ENCODE measurements at regions not wholly inside any gene's neighbourhood (a gene's known extent, or its start where the extent isn't known, plus 50 kb on each side); places are given as distances from the start of the nearest gene placed in this dataset.
"Not testable (repeated sequence)": the region's sequence is repeated elsewhere in the genome, so short reads cannot be mapped to it uniquely, and the experiment has no call there.

- Mint-ChIP-seq H3K36me3 (no peaks in the 10 kb centered on the region), H3K4me1 (peaks cover 8% of the 10 kb centered on the region), H3K9me3 (peaks cover 4% of the 10 kb centered on the region), H3K4me3 (no peak overlapping the region), H3K27ac (no peak overlapping the region)
- DNase-seq (ENCODE audit: low spot score in 2 of 2) (no peak), ATAC-seq (no peak)
Measured at GRCh38 chr2:58377181-58377580, 136.1 kb upstream of the FANCL start.

GRCh38 chr2:58376592-58376991, 135.5 kb upstream of the FANCL start:
- DNase-seq (ENCODE audit: low spot score in 2 of 2) (no peak), ATAC-seq (peak; percentile 80)
- Mint-ChIP-seq H3K4me3 (no peak overlapping the region), H3K36me3 (no peaks in the 10 kb centered on the region), H3K27ac (no peak overlapping the region), H3K9me3 (peaks cover 4% of the 10 kb centered on the region), H3K4me1 (peaks cover 8% of the 10 kb centered on the region)

GRCh38 chr2:58369594-58369993, 128.5 kb upstream of the FANCL start:
- no peak for ATAC-seq
- Mint-ChIP-seq H3K9me3 (no peaks in the 10 kb centered on the region), H3K4me3 (no peak overlapping the region), H3K36me3 (no peaks in the 10 kb centered on the region), H3K27ac (no peak overlapping the region), H3K4me1 (no peaks in the 10 kb centered on the region)
- no peak for DNase-seq (ENCODE audit: low spot score in 2 of 2)

GRCh38 chr2:58364098-58364497, 123.0 kb upstream of the FANCL start:
- Mint-ChIP-seq H3K4me3 (no peak overlapping the region), H3K27ac (no peak overlapping the region), H3K4me1 (no peaks in the 10 kb centered on the region), H3K36me3 (no peaks in the 10 kb centered on the region), H3K9me3 (no peaks in the 10 kb centered on the region)
- DNase-seq (ENCODE audit: low spot score in 2 of 2) (no peak), ATAC-seq (no peak)

DNA sequence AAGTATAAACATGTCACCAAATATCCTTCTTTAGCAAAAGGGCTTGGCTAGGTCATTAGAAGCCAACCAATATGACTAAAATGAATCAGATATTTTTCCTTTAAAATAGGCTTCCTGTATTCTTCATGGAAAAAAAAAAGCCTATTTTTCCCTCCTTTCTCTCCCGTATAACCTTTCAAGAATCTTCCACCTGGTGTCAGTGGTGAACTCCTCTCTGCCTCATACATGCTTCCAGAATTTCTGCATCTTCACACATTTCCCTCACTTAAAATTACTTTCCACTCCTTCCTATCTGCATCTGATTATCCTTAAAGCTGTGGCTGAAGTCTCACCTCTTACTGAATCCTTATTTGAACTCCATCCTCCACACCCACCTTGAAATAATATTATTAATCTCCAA, 116.9 kb upstream of the FANCL start:
- no peak overlapping the region for H3K27ac Mint-ChIP-seq
- H3K4me3 Mint-ChIP-seq: no peak overlapping the region
- H3K4me1 Mint-ChIP-seq: no peaks in the 10 kb centered on the region
- no peak for ATAC-seq
- H3K9me3 Mint-ChIP-seq: no peaks in the 10 kb centered on the region
- no peaks in the 10 kb centered on the region for H3K36me3 Mint-ChIP-seq
- no peak for DNase-seq (ENCODE audit: low spot score in 2 of 2)

- H3K4me1 Mint-ChIP-seq: no peaks in the 10 kb centered on the region
- no peak overlapping the region for H3K27ac Mint-ChIP-seq
- no peak overlapping the region for H3K4me3 Mint-ChIP-seq
- no peak for DNase-seq (ENCODE audit: low spot score in 2 of 2)
- H3K9me3 Mint-ChIP-seq: no peaks in the 10 kb centered on the region
- no peaks in the 10 kb centered on the region for H3K36me3 Mint-ChIP-seq
- ATAC-seq: no peak
Measured at GRCh38 chr2:58357521-58357920, 116.4 kb upstream of the FANCL start.

- no peak overlapping the region for H3K4me3 Mint-ChIP-seq
Measured at GRCh38 chr2:58354230-58354629, 113.1 kb upstream of the FANCL start.

DNA sequence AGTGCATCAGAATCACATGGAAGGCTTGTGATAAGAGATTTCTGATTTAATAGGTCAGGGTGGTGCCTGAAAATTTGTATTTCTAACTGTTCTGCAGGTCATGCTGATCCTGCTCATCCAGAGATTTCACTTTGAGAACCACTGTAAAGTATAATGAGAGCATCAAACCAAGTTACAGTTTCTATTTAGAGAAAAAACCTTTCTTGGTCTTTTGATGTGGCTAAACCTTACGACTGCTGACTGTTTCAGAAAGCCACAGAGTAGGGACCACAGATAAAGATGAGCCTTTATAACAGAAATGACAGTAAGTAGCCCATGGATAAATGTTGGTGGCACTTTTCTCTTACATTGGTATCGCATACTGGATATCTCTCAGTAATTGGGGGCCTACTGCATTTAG, 109.4 kb upstream of the FANCL start:
- H3K9me3 Mint-ChIP-seq: no peaks in the 10 kb centered on the region
- no peaks in the 10 kb centered on the region for H3K36me3 Mint-ChIP-seq
- no peak overlapping the region for H3K27ac Mint-ChIP-seq
- no peak for DNase-seq (ENCODE audit: low spot score in 2 of 2)
- ATAC-seq: peak; percentile 91
- no peak overlapping the region for H3K4me3 Mint-ChIP-seq
- H3K4me1 Mint-ChIP-seq: no peaks in the 10 kb centered on the region

More at GRCh38 chr2:58354230-58354629, 113.1 kb upstream of the FANCL start:
- Mint-ChIP-seq H3K4me1 (no peaks in the 10 kb centered on the region), H3K36me3 (no peaks in the 10 kb centered on the region), H3K9me3 (no peaks in the 10 kb centered on the region), H3K27ac (no peak overlapping the region)
- no peak for ATAC-seq
- DNase-seq (ENCODE audit: low spot score in 2 of 2): no peak

GRCh38 chr2:58347810-58348209, 106.7 kb upstream of the FANCL start:
- no peak overlapping the region for H3K4me3 Mint-ChIP-seq
- H3K27ac Mint-ChIP-seq: no peak overlapping the region
- no peaks in the 10 kb centered on the region for H3K4me1 Mint-ChIP-seq
- DNase-seq (ENCODE audit: low spot score in 2 of 2) (no peak), ATAC-seq (no peak)
- peaks cover 2% of the 10 kb centered on the region for H3K9me3 Mint-ChIP-seq
- H3K36me3 Mint-ChIP-seq: no peaks in the 10 kb centered on the region

- peaks cover 14% of the 10 kb centered on the region for H3K9me3 Mint-ChIP-seq
- H3K36me3 Mint-ChIP-seq: no peaks in the 10 kb centered on the region
- H3K27ac Mint-ChIP-seq: no peak overlapping the region
- H3K4me1 Mint-ChIP-seq: no peaks in the 10 kb centered on the region
- peak; percentile 44 for ATAC-seq
- no peak for DNase-seq (ENCODE audit: low spot score in 2 of 2)
- no peak overlapping the region for H3K4me3 Mint-ChIP-seq
Measured at GRCh38 chr2:58341047-58341446, 99.9 kb upstream of the FANCL start.

- H3K36me3 Mint-ChIP-seq: no peaks in the 10 kb centered on the region
- peaks cover 14% of the 10 kb centered on the region for H3K9me3 Mint-ChIP-seq
- ATAC-seq: peak; percentile 69
- DNase-seq (ENCODE audit: low spot score in 2 of 2): no peak
- no peaks in the 10 kb centered on the region for H3K4me1 Mint-ChIP-seq
- H3K27ac Mint-ChIP-seq: no peak overlapping the region
- no peak overlapping the region for H3K4me3 Mint-ChIP-seq
Measured at GRCh38 chr2:58339548-58340243, 98.6 kb upstream of the FANCL start.

GRCh38 chr2:58336416-58336815, 95.3 kb upstream of the FANCL start:
- H3K4me1 Mint-ChIP-seq: no peaks in the 10 kb centered on the region
- no peak for DNase-seq (ENCODE audit: low spot score in 2 of 2)

GRCh38 chr2:58334414-58334813, 93.3 kb upstream of the FANCL start:
- Mint-ChIP-seq H3K36me3 (no peaks in the 10 kb centered on the region), H3K27ac (no peak overlapping the region), H3K4me3 (no peak overlapping the region), H3K9me3 (no peaks in the 10 kb centered on the region), H3K4me1 (no peaks in the 10 kb centered on the region)
- ATAC-seq: no peak
- no peak for DNase-seq (ENCODE audit: low spot score in 2 of 2)

More at GRCh38 chr2:58336416-58336815, 95.3 kb upstream of the FANCL start:
- Mint-ChIP-seq H3K27ac (no peak overlapping the region), H3K4me3 (no peak overlapping the region), H3K36me3 (no peaks in the 10 kb centered on the region), H3K9me3 (peaks cover under 1% of the 10 kb centered on the region)
- no peak for ATAC-seq

DNA sequence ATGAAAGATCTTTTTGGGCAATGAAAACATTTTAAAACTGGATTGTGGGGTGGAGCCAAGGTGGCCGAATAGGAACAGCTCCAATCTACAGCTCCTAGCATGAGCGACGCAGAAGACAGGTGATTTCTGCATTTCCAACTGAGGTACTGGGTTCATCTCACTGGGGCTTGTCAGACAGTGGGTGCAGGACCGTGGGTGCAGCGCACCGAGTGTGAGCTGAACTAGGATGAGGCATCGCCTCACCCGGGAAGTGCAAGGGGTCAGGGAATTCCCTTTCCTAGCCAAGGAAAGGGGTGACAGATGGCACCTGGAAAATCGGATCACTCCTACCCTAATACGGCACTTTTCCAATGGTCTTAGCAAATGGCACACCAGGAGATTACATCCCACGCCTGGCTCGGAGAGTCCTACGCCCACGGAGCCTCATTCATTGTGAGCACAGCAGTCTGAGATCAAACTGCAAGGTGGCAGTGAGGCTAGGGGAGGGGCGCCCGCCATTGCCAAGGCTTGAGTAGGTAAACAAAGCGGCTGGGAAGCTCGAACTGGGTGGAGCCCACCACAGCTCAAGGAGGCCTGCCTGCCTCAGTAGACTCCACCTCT, 84.3 kb upstream of the FANCL start:
- not testable (repeated sequence) for H3K9me3 Mint-ChIP-seq; H3K36me3 Mint-ChIP-seq; H3K27ac Mint-ChIP-seq; H3K4me3 Mint-ChIP-seq; ATAC-seq; H3K4me1 Mint-ChIP-seq; DNase-seq (ENCODE audit: low spot score in 2 of 2)

GRCh38 chr2:58319481-58319880, 78.4 kb upstream of the FANCL start:
- ATAC-seq (no peak), DNase-seq (ENCODE audit: low spot score in 2 of 2) (no peak)
- Mint-ChIP-seq H3K27ac (no peak overlapping the region), H3K4me3 (no peak overlapping the region), H3K9me3 (no peaks in the 10 kb centered on the region), H3K4me1 (no peaks in the 10 kb centered on the region), H3K36me3 (no peaks in the 10 kb centered on the region)

DNA sequence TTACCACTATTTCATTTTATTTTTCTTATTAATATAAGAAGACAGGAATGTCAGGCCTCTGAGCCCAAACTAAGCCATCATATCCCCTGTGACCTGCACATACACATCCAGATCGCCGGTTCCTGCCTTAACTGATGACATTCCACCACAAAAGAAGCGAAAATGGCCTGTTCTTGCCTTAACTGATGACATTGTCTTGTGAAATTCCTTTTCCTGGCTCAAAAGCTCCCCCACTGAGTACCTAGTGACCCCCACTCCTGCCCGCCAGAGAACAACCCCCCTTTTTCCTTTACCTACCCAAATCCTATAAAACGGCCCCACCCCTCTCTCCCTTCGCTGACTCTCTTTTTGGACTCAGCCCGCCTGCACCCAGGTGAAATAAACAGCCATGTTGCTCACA, 77.8 kb upstream of the FANCL start:
- H3K4me3 Mint-ChIP-seq; DNase-seq (ENCODE audit: low spot score in 2 of 2); H3K4me1 Mint-ChIP-seq; H3K9me3 Mint-ChIP-seq; ATAC-seq; H3K27ac Mint-ChIP-seq; H3K36me3 Mint-ChIP-seq: not testable (repeated sequence)
